PC-3 (cell line): ENCODE measurements at regions not wholly inside any gene's neighbourhood (a gene's known extent, or its start where the extent isn't known, plus 50 kb on each side); places are given as distances from the start of the nearest gene placed in this dataset.

ENCODE experiments used
- ATAC-seq: fragments of 200-7000 bp; cut with Tn5 transposase; 2 replicates; pipeline ENCODE4 v1.9.1; 2020; ENCODE audit warnings: mild to moderate bottlenecking, moderate library complexity
- BruUV-seq: library from RNA; stranded (reverse); fragments of 400-500 nt; replicated peaks from 2 replicates; lab custom pipeline; 2021; lab: Mats Ljungman, UMichigan
- CTCF ChIA-PET: fragments of 300-600 bp; sonication (Branson Sonifier 250); formaldehyde crosslinking; loops from one replicate; lab custom pipeline; 2022; ENCODE audit warnings: antibody characterized with exemption; lab: Charles Lee
- POLR2A ChIA-PET: fragments of 300-600 bp; sonication (Branson Sonifier 250); formaldehyde crosslinking; loops from one replicate; lab custom pipeline; 2022; ENCODE audit warnings: antibody characterized with exemption; ENCODE audit not compliant: unreplicated experiment; lab: Charles Lee
- DNase-seq: peaks from one replicate; pipeline ENCODE4 v3.0.0-alpha.2; 2015
- H2AFZ ChIP-seq: fragments of 300-600 bp; sonication (generic); 2 replicates; pipeline ENCODE4 v1.6.0; 2016; ENCODE audit warnings: antibody characterized with exemption, low read length
- H3F3A ChIP-seq: fragments of 300-600 bp; sonication (generic); one replicate; pipeline ENCODE4 v1.6.0; 2017; ENCODE audit warnings: antibody characterized with exemption, low read length, control low read depth, mild to moderate bottlenecking; ENCODE audit not compliant: unreplicated experiment
- H3K27ac ChIP-seq: fragments of 300-600 bp; sonication (generic); 2 replicates; pipeline ENCODE4 v1.5.1; 2016; ENCODE audit warnings: mild to moderate bottlenecking, low read length
- H3K27me3 ChIP-seq: fragments of 300-600 bp; sonication (generic); 2 replicates; pipeline ENCODE4 v1.6.1; 2016; ENCODE audit warnings: low read length, mixed read lengths
- H3K36me3 ChIP-seq: fragments of 300-600 bp; sonication (generic); 2 replicates; pipeline ENCODE4 v1.6.1; 2016; ENCODE audit warnings: low read depth, mixed run types, low read length, mixed read lengths
- H3K4me1 ChIP-seq: fragments of 300-600 bp; sonication (generic); 2 replicates; pipeline ENCODE4 v1.5.1; 2016; ENCODE audit warnings: low read length; ENCODE audit not compliant: insufficient read depth
- H3K4me2 ChIP-seq: fragments of 300-600 bp; sonication (generic); 2 replicates; pipeline ENCODE4 v1.6.0; 2016; ENCODE audit warnings: low read length
- H3K4me3 ChIP-seq: fragments of 300-600 bp; sonication (generic); 2 replicates; pipeline ENCODE4 v1.5.1; 2016; ENCODE audit warnings: mild to moderate bottlenecking, low read length, mixed read lengths
- H3K79me2 ChIP-seq: fragments of 300-600 bp; sonication (generic); 2 replicates; pipeline ENCODE4 v1.6.1; 2017; ENCODE audit warnings: low read length, mixed read lengths
- H3K9ac ChIP-seq: fragments of 300-600 bp; sonication (generic); 2 replicates; pipeline ENCODE4 v1.6.0; 2016; ENCODE audit warnings: mild to moderate bottlenecking, low read length
- H3K9me2 ChIP-seq: fragments of 300-600 bp; sonication (generic); replicated peaks from 2 replicates; pipeline ENCODE4 v1.6.1; 2016; ENCODE audit warnings: mixed run types, low read length, mixed read lengths
- H3K9me3 ChIP-seq: fragments of 300-600 bp; sonication (generic); 2 replicates; pipeline ENCODE4 v1.6.1; 2016; ENCODE audit warnings: low read length, mixed read lengths
- H4K20me1 ChIP-seq: fragments of 300-600 bp; sonication (generic); 2 replicates; pipeline ENCODE4 v1.6.1; 2016; ENCODE audit warnings: low read length, mixed read lengths
- EZH2 ChIP-seq: fragments of 300-600 bp; sonication (generic); IDR thresholded peaks from one replicate; pipeline ENCODE4 v1.6.1; 2017; ENCODE audit warnings: antibody characterized with exemption, mild to moderate bottlenecking, low read length; ENCODE audit not compliant: unreplicated experiment
- EZH2phosphoT487 ChIP-seq: fragments of 300-600 bp; sonication (generic); IDR thresholded peaks from 2 replicates; pipeline ENCODE4 v1.6.1; 2018; ENCODE audit warnings: mild to moderate bottlenecking, antibody characterized with exemption, low read length, borderline replicate concordance
- intact Hi-C: fragments of 100-400 bp; cut with micrococcal nuclease; formaldehyde crosslinking; loops from 2 replicates; pipeline ENCODE4 v1.9.0; 2023
- TF ChIP-seq, protein P1 (sequence below): fragments of 300-600 bp; sonication (generic); conservative IDR thresholded peaks from 2 replicates; pipeline ENCODE4 v1.5.1; 2017; ENCODE audit warnings: antibody characterized with exemption, low read depth, mild to moderate bottlenecking, low read length

- no peaks in the 10 kb centered on the region for H3K9me2 ChIP-seq
- no peaks in the 10 kb centered on the region for H3K9me3 ChIP-seq
- TF ChIP-seq, protein P1, sequence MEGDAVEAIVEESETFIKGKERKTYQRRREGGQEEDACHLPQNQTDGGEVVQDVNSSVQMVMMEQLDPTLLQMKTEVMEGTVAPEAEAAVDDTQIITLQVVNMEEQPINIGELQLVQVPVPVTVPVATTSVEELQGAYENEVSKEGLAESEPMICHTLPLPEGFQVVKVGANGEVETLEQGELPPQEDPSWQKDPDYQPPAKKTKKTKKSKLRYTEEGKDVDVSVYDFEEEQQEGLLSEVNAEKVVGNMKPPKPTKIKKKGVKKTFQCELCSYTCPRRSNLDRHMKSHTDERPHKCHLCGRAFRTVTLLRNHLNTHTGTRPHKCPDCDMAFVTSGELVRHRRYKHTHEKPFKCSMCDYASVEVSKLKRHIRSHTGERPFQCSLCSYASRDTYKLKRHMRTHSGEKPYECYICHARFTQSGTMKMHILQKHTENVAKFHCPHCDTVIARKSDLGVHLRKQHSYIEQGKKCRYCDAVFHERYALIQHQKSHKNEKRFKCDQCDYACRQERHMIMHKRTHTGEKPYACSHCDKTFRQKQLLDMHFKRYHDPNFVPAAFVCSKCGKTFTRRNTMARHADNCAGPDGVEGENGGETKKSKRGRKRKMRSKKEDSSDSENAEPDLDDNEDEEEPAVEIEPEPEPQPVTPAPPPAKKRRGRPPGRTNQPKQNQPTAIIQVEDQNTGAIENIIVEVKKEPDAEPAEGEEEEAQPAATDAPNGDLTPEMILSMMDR = no peak
- TF ChIP-seq EZH2 (no peak), EZH2phosphoT487 (no peak)
- no peaks in the 10 kb centered on the region for H3F3A ChIP-seq
- no peak overlapping the region for H3K9ac ChIP-seq
- ATAC-seq = no peak
- no peak overlapping the region for H3K4me2 ChIP-seq
- CTCF ChIA-PET = no interaction called here
- no peaks in the 10 kb centered on the region for H3K79me2 ChIP-seq
- DNase-seq = no peak
- no TSS peak for BruUV-seq
- intact Hi-C loops = no loop called here
- no peak overlapping the region for H3K4me3 ChIP-seq
- H4K20me1 ChIP-seq = no peaks in the 10 kb centered on the region
- H2AFZ ChIP-seq = no peak overlapping the region
- POLR2A ChIA-PET = no interaction called here
- no peaks in the 10 kb centered on the region for H3K36me3 ChIP-seq
- H3K4me1 ChIP-seq = peaks cover 64% of the 10 kb centered on the region
- no peak overlapping the region for H3K27ac ChIP-seq
- no peaks in the 10 kb centered on the region for H3K27me3 ChIP-seq
Measured at GRCh38 chr20:53887973-53888372, 182.4 kb downstream of the BCAS1 start.

GRCh38 chr20:53884859-53885541, 185.4 kb downstream of the BCAS1 start:
- TF ChIP-seq EZH2 = no peak
- TF ChIP-seq, protein P1 = 0 out of 2 replicates have a peak, but pooled peaks have one; percentile 20
- Histone ChIP-seq H3K4me1 (peaks cover 42% of the 10 kb centered on the region), H3K9me3 (no peaks in the 10 kb centered on the region), H4K20me1 (no peaks in the 10 kb centered on the region), H3K79me2 (no peaks in the 10 kb centered on the region), H3K4me2 (peak overlapping the region; percentile 22), H3K9me2 (no peaks in the 10 kb centered on the region), H3K36me3 (no peaks in the 10 kb centered on the region), H3K4me3 (no peak overlapping the region), H3K27ac (peak overlapping the region; percentile 73), H3K27me3 (no peaks in the 10 kb centered on the region), H2AFZ (no peak overlapping the region), H3F3A (no peaks in the 10 kb centered on the region), H3K9ac (peak overlapping the region; percentile 2; the same call in 1 of the 2 replicates)
- ChIA-PET POLR2A (interaction anchor here (0.6 kb wide), 1 partner anchor 9 kb away, joined by 3 read pairs; no protein-coding TSS in a partner anchor), CTCF (interaction anchor here (0.6 kb wide), 3 partner anchors 16 to 305 kb away, joined by 3 to 5 read pairs (median 3); no protein-coding TSS in a partner anchor)
- intact Hi-C loops = loop anchor here (2.0 kb wide), 1 partner anchor 14 kb away; no protein-coding TSS in a partner anchor
- peak; percentile 92 for DNase-seq
- BruUV-seq = no TSS peak
- peak; percentile 68 for ATAC-seq
